ENCODE measurements at regions not wholly inside any gene's neighbourhood (a gene's known extent, or its start where the extent isn't known, plus 50 kb on each side); places are given as distances from the start of the nearest gene placed in this dataset.
"Not testable (repeated sequence)": the region's sequence is repeated elsewhere in the genome, so short reads cannot be mapped to it uniquely, and the experiment has no call there.

DNA sequence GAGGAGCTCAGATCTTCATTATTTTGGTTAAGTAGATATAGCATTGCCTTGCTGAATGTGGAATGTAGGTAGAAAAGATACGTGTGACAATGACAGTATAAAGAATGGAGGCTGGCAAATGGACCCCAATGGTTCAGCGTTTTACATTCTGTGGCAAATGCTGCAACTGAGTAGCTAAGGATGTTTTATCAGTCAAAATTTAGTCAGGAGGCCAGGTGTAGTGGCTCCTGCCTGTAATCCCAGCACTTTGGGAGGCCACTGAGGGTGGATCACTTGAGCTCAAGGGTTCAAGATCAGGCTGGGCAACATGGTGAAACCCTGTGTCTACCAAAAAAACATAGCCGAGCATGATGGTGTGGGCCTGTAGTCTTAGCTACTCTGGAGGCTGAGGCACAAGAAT, 120.5 kb upstream of the GHITM start:
- ChIA-PET CTCF (no interaction called here), POLR2A (no interaction called here)
- peaks cover 3% of the 10 kb centered on the region; the same call in 1 of the 2 replicates for H3K9me3 ChIP-seq (ENCODE audit: control insufficient read depth, insufficient read depth, low read length)
- no peaks in the 10 kb centered on the region for H3K27me3 ChIP-seq (ENCODE audit: control insufficient read depth, insufficient read depth, low read length)
- H3K27ac ChIP-seq (ENCODE audit: low read depth, low read length), result no peak overlapping the region
- no peak overlapping the region for H3K4me3 ChIP-seq (ENCODE audit: low read depth, low read length)
- no peak for DNase-seq (ENCODE audit: low read depth, low spot score)
- TF ChIP-seq CTCF (IDR thresholded peaks at IDR 0.05; ENCODE audit: low read depth, low read length), result no peak

DNA sequence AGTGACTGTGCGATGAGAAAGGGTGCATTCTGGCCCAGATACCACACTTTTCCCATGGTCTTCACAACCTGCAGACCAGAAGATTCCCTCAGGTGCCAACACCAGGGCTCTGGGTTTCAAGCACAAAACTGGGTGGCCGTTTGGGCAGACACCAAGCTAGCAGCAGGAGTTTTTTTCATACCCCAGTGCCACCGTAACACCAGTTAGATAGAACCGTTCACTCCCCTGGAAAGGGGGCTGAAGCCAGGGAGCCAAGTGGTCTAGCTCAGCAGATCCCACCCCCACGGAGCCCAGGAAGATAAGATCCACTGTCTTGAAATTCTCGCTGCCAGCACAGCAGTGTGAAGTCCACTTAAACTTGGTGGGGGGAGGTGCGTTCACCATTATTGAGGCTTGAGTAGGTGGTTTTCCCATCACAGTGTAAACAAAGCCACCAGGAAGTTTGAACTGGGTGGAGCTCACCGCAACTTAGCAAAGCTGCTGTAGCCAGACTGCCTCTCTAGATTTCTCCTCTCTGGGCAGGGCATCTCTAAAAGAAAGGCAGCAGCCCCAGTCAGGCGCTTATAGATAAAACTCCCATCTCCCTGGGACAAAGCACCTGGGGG, 119.4 kb upstream of the GHITM start:
- H3K27ac ChIP-seq (ENCODE audit: low read depth, low read length); POLR2A ChIA-PET; DNase-seq (ENCODE audit: low read depth, low spot score): not testable (repeated sequence)

DNA sequence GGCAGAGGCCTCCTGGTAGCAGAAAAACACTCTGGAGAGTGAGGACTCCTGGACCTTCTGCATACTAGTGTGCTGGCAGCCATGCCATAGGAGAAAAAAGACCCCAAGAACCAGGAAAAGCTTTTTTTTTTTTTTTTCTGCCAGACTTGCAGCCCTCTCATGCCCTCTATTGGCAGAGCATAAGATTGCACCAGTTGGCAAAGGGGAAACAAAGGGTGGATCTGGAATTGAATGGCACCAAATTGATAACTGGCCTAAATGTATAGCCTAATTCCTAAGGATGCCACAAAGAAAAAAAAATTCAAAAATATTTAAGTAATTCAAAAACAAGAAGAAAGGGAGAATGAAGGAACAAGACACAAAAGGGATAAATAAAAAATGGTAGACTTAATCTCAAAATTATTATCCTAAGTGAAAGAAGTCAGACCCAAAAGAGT, 112.5 kb upstream of the GHITM start:
- Histone ChIP-seq H3K27ac (ENCODE audit: low read depth, low read length) (no peak overlapping the region), H3K9me3 (ENCODE audit: control insufficient read depth, insufficient read depth, low read length) (no peaks in the 10 kb centered on the region; the same call in none of the 2 replicates), H3K27me3 (ENCODE audit: control insufficient read depth, insufficient read depth, low read length) (no peaks in the 10 kb centered on the region), H3K4me3 (ENCODE audit: low read depth, low read length) (no peak overlapping the region)
- no peak for DNase-seq (ENCODE audit: low read depth, low spot score)
- POLR2A ChIA-PET, result no interaction called here
- peak; percentile 62 for TF ChIP-seq CTCF (IDR thresholded peaks at IDR 0.05; ENCODE audit: low read depth, low read length)
- CTCF ChIA-PET, result interaction anchor here (0.6 to 0.9 kb wide), 8 partner anchors 18 to 1169 kb away, joined by 3 to 5 read pairs (median 4); no protein-coding TSS in a partner anchor

More for the DNA sequence above, 119.4 kb upstream of the GHITM start:
- H3K27me3 ChIP-seq (ENCODE audit: control insufficient read depth, insufficient read depth, low read length); CTCF ChIA-PET; H3K9me3 ChIP-seq (ENCODE audit: control insufficient read depth, insufficient read depth, low read length); H3K4me3 ChIP-seq (ENCODE audit: low read depth, low read length): not testable (repeated sequence)

DNA sequence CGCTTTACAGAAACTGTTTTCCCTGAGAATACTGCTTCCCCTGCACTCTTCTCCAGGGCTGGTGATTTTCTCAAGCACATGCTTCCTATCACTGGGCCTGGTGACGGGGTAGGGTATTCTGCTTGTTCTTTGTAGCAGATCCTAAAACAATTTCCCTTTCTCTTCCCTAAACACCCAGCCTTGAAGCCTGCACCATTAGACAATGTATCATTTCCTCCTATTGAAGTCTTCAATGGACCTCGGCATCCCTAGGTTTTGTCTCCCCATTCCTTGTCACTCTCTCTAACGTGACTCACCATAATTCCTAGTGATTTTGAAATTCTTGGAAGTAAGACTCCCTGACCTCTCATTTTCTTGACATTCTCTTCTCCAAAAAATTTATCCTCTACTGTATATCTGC, 109.5 kb upstream of the GHITM start:
- H3K27me3 ChIP-seq (ENCODE audit: control insufficient read depth, insufficient read depth, low read length), result no peaks in the 10 kb centered on the region
- POLR2A ChIA-PET, result no interaction called here
- no peaks in the 10 kb centered on the region; the same call in none of the 2 replicates for H3K9me3 ChIP-seq (ENCODE audit: control insufficient read depth, insufficient read depth, low read length)
- no peak overlapping the region for H3K27ac ChIP-seq (ENCODE audit: low read depth, low read length)
- CTCF ChIA-PET, result no interaction called here
- no peak for TF ChIP-seq CTCF (IDR thresholded peaks at IDR 0.05; ENCODE audit: low read depth, low read length)
- no peak overlapping the region for H3K4me3 ChIP-seq (ENCODE audit: low read depth, low read length)
- DNase-seq (ENCODE audit: low read depth, low spot score), result no peak

DNA sequence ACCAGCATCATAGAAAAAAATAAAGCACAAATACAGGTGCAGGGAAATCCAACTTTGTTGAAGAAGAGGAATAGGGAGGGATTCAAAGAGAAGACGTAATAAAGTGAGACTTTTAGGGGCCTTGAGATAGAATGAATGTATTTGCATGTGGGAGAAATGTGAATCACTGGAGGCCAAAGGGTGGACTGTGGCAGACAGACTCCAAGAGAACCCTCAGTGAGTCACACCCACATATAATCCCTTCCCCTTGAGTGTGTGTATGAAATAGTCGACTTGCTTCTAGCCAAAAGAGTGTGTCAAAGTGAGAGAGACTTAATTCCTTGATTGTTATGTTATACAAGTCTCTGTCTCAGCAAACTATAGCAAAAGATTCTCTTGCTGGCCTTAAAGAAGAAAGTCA, 101.3 kb upstream of the GHITM start:
- Histone ChIP-seq H3K27ac (ENCODE audit: low read depth, low read length) (no peak overlapping the region), H3K9me3 (ENCODE audit: control insufficient read depth, insufficient read depth, low read length) (no peaks in the 10 kb centered on the region), H3K4me3 (ENCODE audit: low read depth, low read length) (no peak overlapping the region), H3K27me3 (ENCODE audit: control insufficient read depth, insufficient read depth, low read length) (no peaks in the 10 kb centered on the region)
- no peak for TF ChIP-seq CTCF (IDR thresholded peaks at IDR 0.05; ENCODE audit: low read depth, low read length)
- ChIA-PET CTCF (no interaction called here), POLR2A (no interaction called here)
- DNase-seq (ENCODE audit: low read depth, low spot score), result no peak
